HG03521 (cell line): ENCODE measurements at regions not wholly inside any gene's neighbourhood (a gene's known extent, or its start where the extent isn't known, plus 50 kb on each side); places are given as distances from the start of the nearest gene placed in this dataset.

Experiments used
- ATAC-seq: cut with Tn5 transposase; IDR thresholded peaks from one replicate; pipeline ENCODE4 v1.9.1; 2021; ENCODE audit warnings: mild to moderate bottlenecking, moderate library complexity; ENCODE audit not compliant: unreplicated experiment

DNA sequence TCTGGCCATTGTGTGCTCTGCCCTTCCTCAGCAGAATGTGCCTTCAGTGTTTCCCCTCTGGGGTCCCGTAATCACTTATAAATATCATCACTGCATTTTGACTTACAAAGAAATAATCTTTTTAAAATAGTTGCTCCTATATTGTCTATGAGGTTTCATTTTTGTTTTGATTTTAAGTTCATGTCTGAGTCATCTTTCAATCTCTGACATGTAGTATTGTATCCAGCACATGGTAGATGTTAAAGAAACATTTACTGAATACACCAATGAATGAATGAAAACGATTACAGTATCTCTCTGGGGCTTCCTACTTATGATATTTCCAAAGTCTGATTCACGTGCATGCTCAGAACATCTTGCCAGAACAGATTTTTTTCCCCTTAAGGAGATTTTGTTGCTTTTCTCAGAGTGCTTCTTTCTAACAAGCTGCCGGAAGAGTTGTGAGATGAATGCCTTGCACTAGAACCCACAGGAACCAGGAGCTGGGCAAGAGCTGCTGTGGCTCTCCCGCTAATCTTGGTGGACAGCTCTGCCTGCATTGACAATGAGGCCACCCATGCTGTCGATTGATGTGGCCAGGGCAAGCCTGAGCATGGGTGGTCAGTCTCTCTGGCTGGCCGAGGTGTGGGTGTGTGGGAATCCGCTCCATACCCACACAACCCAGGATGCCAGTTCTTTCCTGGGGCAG lies 199.4 kb downstream of the CYRIA start:
- no peak for ATAC-seq

DNA sequence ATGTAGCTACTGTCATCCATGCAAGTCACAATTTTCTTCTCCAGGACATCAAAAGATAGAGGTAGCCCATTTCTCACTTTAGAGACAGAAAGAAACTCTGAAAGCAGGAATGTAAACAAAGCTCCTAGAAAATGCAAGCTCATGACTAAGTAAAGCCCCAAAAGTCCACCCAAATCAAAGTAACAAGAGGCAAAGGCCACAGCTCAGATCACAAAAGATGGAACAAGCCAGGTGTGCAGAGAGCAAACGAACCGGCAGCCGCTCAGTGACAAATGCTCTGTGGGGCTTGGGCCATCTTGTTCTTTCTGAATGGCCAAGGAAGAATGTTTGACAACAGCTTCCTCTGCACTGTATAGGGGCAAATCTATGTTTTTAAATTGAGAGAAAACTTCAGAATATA lies 201.0 kb downstream of the CYRIA start:
- ATAC-seq: no peak

DNA sequence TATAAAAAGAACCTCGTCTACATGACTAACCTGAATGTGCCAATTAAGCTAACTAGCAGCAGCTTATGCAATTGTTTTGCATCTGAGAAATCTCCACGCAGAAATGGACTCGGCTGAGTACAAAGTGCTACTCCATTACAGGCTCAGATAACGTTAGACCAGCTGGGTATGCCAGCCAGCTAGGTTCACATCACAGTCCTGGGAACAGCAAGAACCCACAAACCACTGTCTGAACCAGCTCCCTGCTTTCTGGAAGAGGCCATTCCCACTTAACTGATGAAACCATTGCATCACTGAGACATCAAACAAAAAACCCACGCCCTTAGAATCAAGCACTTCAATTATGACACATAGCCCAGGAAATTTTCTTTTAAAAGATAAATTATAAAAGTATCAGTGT lies 202.7 kb downstream of the CYRIA start:
- ATAC-seq: no peak

DNA sequence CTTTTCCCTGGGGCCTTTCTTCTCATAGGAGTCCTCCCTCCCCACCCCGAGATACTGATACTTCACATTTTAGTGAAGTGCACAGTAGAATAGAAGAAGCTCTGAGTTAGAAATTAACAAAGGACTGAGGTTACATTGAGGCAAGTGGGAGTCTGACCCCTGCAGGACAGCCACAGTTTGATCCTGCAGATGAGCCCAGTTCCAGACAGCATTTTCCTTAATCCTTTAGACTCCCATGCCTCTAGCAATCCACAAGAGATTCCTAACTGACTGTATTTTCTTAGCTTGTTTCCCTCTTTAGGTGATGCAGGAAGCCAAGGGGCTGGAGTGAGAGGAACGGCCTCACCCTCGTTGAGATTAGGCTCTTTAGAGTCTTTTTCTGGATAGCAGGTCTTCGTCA lies 204.0 kb downstream of the CYRIA start:
- no peak for ATAC-seq

DNA sequence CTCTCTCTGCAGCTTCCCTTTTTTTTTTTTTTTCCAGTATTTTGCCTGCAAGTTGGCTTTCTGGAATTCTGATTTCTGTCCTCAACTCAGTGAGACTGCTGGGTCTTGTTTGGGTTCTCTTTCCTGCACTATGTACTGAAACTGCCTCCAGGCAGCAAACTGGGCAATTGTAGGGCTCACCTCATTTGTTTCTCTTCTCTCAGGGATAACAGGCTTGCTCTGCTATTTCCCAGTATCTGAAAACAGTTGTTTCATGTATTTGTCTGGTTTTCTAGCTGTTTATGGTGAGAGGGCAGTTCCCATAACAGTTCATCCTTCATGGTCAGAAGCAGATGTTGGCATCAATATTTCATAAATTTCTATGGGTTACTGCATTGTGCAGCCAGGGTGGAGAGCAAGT lies 206.0 kb downstream of the CYRIA start:
- ATAC-seq: no peak

DNA sequence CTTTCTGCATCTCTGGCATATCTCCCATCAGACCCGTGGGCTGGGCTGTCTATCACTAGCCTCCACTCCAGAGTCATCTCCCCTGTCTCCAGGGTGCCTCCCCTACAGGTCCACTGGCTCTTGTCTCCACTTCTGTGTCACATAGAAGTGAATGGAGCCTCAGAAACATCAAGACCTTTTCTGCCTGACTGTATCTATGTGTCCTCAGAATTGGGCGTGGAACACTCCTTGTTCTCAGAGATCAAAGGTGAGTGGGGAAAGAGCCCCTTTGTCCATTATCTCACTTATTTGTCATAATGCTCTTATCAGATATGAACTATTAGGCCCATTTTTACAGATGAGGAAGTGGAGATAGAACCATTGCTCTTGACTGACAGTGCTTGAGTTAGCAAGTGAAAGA lies 211.0 kb downstream of the CYRIA start:
- ATAC-seq: no peak

DNA sequence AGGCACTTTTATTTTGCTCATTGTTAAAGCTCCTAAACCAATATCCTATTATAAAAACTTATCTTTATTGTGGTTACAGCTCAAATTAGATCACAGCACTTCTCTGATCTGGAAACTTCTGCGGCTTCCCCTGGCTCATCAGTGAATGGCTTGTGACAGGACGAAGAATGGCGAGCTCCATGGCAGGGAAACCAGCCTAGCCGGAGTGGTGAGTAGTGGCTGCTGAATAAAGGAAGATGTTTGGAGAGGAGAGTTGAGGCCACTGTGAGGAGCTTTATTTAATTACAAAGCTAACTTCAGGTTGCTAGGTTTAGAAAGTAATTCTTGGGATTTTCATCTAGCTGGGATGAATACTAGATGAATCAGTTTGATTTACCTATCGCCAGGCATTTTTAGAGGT lies 213.5 kb downstream of the CYRIA start:
- ATAC-seq: no peak

DNA sequence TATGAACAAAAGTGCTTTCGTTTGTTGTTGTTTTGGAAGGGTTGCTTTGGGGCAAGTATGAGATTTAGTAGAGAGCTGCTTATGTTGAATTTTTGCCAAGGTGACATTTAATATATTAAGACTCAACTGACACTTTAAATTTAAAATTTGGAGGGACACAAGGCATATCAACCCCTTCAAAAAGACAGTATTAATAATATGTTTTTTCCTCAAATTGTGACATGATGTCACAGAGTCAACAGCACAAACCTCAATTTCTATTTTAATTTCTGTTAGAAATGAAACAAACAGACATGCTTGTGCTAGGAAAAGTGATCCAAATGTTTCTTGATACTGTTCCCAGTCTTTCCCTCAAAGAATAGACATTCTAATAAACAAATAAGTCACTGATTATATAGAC lies 218.9 kb downstream of the CYRIA start:
- ATAC-seq: no peak

DNA sequence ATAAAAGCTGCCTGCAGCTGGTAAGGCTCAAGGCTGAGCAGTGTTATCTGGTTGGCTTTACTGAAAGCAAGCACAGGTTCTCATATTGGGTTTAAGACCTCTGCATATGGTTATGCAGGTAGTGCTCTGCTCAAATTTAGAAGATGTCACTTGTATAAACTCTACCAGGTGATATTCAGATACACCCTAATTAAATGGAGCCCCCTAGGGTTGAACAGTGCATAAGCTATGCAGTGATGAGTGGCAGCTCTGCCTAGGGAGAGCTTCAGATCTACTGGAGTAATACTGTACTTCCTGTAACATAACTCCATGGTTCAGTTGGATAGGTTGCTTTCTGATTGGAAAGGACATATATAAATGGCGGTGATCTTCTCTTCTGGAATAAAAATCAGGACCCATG lies 222.7 kb downstream of the CYRIA start:
- ATAC-seq: no peak

DNA sequence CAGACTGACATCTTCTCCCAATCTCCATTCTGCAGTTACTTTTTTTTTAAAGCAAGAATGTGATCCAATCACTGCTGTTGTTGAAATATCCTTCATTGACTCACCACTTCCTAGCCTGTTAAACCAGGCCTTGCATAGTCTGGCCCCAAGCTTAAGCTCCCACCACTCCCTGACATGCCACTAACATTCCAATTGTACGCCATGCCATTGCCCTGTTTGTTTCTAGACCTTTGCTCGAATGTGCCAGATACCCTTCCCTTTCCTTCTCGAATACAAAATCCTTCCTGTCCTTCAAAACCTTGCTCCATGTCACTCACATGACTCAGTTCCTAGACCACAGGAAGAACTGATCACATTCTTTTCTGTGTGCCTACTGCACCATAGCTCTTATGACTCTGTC lies 224.2 kb downstream of the CYRIA start:
- no peak for ATAC-seq

DNA sequence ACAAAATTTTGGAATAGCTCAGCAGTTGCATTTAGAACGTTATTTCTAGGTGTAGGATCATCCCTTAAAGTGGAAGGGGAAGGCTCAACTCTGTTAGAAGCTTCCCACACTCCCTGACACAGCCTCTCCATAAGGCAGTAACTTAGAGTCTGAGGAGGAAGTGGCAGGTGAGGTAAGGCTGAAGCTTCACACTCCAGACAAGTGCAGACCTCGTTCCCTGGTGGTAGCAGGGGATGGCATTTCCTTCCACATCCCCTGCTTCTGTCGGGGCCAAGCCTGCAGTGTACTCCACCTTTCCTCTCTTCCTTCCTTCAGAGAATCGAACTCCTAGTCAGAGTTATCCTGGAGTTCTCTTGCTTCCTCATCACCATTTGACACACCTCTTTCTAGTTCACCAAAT lies 224.7 kb downstream of the CYRIA start:
- no peak for ATAC-seq

DNA sequence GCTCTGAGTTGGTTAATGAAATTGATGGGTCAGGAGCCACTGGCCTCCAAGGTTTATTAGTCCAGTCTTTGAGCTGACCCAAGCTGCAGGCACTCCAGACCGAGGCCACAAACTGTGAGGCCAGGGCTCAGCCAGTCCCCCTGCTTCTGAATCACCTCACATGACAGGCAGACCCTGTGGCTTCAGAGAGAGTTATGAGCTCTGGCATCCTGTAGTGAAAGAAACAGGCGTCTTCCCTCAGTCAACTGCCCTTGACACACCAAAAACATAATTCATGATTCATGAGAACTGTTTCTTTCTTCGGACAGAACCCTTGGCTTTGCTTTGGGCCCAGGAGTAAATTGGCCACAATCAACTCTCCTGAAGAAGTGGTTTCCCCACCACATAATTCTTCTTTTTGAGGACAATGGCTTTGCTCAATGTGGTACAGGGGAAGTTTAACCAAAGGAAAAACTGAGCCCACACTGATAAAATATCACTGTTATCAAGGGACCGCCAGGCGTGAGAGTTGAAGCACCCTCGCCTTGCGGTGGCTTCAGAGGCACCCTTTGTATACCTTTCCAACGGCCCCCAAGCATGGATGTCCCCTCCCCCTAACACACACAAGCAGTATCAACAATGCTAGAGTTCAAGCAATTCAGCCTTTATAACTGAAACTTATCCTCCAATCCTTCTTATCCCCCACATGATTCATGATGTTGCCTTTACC lies 226.9 kb downstream of the CYRIA start:
- no peak for ATAC-seq

DNA sequence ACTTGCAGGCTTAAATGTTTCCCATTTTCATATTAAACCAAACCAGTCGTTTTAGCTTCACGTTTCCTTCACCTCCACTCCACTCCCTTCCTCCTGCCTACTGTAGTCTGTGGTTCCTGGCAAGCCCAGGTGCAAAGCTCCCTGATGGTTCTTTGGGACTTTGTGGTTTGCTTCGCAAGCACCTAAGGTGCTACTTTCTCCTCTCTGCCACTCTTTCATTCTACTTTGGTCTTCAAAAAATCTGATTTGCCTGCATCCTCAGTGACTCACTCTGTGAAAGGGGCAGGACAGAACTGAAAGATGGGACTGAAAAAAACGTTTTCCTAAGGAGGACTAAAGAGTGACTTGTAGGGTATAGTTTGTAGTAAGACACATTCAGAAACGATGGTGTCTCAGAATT lies 228.4 kb downstream of the CYRIA start:
- no peak for ATAC-seq

DNA sequence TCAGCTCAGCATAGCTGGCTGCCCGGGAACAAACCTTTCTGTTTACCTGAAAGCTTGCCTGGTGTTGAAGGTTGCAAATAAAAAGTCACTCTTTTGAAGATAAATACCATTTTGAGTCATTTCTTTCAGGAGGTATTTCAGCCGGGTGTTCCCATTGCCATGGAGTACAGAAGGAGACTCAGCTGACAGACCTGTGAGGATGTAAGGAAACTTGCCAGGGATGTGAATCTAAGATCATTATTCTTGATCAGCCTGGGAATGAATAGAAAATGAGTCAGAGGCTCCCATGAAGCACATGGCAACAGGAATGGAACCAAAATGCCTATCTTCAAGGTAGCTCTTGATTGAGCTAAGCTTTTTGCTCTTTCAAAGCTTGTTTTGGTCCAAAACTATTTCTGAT lies 231.2 kb downstream of the CYRIA start:
- no peak for ATAC-seq

DNA sequence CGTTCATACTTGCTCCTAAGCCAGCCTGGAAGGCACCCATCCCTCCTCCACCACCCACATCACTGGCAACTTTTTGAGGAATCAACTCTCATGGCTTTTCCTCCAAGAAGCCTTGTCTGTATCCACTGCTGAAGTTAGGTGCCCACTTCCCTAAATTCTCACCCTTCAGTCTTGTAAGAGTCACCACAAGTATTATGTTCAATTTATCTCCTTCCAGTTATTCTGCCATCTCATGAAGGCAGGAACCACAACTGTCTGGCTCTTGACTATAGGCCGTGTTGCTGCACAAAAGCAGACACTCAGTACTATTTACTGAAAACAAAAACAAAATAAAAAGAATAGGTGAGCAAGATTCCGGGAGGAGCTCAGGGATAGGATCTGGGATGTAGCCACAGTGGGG lies 234.8 kb downstream of the CYRIA start:
- ATAC-seq: no peak

DNA sequence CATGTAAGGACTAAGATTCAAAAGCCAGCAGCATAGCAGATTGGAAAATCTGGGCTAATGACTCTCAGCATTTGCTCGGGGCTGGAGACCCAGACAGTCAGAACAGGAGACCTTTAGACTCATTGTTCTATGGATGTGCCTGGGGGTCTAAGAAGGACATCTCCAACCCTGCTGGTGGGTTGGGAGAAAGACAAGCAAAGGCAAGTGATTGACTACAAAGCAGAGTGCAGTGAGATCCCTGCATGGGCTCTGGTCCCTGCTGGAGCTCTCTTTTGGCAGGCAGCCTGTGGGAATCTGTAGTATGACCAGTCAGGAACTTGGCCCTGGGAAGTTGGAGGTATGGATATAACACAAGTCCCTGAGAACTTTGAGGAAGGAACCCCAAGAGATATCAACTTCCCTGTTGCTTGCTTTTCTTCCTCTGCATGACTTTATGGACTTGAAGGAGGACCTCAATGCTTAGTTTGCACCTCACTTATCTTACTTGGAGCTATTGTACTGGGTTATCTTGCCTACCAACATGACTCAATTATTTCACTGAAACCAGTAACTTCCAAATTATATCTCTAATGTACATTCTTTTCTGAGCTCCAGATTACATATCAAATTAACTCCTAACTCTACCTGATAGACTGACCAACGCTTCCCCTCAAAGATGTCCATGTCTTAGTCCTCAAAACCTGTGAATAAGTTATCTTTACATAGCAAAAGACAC lies 236.0 kb downstream of the CYRIA start:
- ATAC-seq: no peak

DNA sequence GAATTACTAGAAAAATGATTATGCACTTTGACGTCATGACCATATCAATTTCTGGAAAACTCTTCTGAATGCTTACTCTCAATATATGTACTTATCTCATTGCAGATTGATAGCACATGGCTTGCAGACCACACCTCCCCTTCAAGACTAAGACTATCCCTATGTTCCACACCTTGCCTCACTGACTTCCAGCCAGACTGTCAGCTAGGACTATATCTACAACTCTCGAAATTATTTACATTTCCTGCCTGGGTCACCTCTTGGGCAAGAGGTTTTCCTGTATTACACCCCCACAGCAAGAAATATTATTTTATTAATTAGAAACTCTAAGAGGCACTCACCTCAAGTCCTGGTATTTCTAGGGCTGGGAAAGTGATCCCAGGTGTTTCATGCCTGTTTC lies 236.6 kb downstream of the CYRIA start:
- no peak for ATAC-seq

DNA sequence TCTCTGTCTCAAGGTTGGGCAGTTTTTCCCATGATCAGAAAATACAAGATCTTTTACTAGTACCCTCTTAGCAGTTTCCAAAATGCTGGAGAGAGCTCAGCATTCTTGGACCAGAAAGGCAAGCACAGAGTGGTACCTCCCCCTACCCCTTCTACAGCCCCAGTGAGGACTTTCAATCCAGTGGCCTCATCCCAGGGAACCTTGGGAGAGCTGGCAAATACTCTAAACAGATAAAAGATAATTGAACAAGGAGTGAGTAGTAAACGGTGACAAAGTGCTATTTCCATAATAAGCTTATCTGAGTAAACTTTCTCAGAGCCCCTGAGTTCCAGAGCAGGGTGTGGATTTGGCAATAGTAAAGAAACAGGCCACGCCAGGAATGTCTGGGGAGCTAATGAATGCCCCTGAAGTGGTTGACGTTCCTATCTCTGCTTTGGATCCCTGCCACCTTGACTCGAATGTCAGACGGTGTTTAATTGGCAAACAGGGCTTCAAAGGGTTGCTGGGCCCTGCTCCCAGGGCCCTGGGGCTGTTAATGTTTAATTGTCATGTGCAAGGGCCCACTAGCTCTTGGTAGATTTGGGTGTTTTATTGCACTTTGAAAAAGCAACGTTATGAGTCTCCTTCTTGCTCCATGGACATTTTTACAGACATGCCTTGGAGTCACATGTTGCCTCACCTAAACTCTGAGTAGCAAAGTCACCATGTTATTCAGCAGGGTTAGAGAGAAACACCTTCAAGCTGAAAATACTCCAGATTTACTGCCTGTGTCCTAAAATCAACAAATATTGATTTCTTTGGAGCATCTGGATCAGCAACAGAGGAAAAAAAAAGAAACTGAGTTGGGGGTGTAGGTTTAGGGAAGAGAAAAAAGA lies 239.9 kb downstream of the CYRIA start:
- ATAC-seq: no peak

DNA sequence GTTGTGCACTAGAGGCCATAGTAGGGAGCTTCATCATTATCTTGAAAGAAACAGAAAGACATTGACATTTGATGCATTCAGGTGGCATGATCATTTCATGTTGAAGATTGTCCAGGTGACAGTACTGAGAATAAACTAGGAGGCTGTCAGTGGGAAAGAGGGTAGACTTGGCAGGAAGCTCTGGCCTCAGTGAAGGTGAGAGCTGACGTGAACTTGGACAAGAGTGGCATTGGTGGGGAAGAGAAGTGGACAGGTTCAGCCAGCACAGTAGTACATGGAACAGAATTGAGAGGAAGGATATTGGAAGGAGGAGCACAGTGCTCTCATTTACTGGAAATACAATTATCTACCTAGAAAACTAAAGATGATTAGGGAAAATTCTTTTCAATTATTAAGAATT lies 245.2 kb downstream of the CYRIA start:
- no peak for ATAC-seq

DNA sequence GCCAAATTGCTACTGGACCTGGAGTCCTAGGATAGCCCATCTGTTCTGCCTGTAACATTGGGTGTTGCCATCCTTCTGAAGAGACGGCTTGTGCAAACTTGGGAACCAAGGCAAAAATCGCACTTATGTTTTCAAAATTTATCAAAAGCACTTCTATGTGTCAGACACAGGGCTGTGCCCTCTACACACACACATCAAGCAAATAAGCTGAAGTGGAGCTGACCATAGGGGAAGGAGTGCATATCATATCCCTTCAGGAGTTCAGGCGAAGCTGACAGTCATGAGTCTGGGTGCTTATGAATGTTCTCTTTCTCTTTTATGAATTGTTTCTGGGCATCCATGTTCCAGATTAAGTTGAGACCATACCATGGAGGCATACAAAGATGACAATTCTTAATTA lies 247.9 kb downstream of the CYRIA start:
- no peak for ATAC-seq

DNA sequence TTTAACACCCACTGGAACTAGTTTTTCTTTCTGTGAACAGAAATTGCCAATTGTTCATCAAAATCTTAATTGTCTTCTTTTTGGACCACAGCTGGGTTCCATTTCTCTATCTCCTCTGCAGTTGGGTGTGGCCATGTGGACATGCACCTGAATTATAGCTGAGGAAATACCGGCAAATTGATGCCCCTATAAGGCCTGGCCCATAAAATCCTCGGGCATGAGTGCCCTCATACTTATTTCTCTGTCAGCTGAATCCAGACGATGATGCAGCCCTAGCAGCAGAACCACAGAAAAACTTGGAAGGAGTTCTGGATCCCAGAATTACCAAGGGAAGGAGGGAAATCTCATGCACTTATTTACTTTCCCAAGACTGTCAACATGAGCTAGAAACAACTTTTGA lies 249.0 kb downstream of the CYRIA start:
- no peak for ATAC-seq
